Heart right ventricle (tissue), 16 donors: ENCODE measurements at regions not wholly inside any gene's neighbourhood (a gene's known extent, or its start where the extent isn't known, plus 50 kb on each side); places are given as distances from the start of the nearest gene placed in this dataset.

ENCODE experiments used
- ATAC-seq, 8 donors: fragments of 200-7000 bp; cut with Tn5 transposase; one replicate each; pipeline ENCODE4 v1.9.1; 2020; ENCODE audit warnings: mild to moderate bottlenecking in 8 of 8, moderate library complexity in 8 of 8, moderate number of reproducible peaks in 1 of 8
- DNase-seq, 2 donors: peaks; one replicate each; pipeline ENCODE4 v3.0.0-alpha.2; 2020
- H3K27ac ChIP-seq, 10 donors: fragments of 200-600 bp; sonication (generic) in 2 of 10; one replicate each; pipeline versions ENCODE4 v1.5.0 to v1.8.0; 2020 to 2022; ENCODE audit warnings: mild to moderate bottlenecking in 3 of 10
- H3K27me3 ChIP-seq, 7 donors: fragments of 200-600 bp; one replicate each; pipeline ENCODE4 v1.8.0; 2021 to 2022; ENCODE audit warnings: mild to moderate bottlenecking in 2 of 7
- H3K36me3 ChIP-seq, 9 donors: fragments of 200-600 bp; sonication (generic) in 1 of 9; one replicate each; pipeline versions ENCODE4 v1.5.0 to v1.8.0; 2020 to 2022; ENCODE audit warnings: mild to moderate bottlenecking in 2 of 9
- H3K4me1 ChIP-seq, 9 donors: fragments of 200-600 bp; sonication (generic) in 1 of 9; one replicate each; pipeline versions ENCODE4 v1.5.0 to v1.8.0; 2020 to 2022; ENCODE audit warnings: mild to moderate bottlenecking in 4 of 9
- H3K4me3 ChIP-seq, 10 donors: fragments of 200-600 bp; sonication (generic) in 2 of 10; one replicate each; pipeline versions ENCODE4 v1.5.0 to v1.8.0; 2020 to 2022; ENCODE audit warnings: mild to moderate bottlenecking in 7 of 10, moderate library complexity in 2 of 10
- H3K9me3 ChIP-seq, 11 donors: fragments of 200-600 bp in 10 of 11; sonication (generic) in 2 of 11; one replicate each; pipeline versions ENCODE4 v1.5.0 to v1.8.0; 2013 to 2022; ENCODE audit warnings: mild to moderate bottlenecking in 2 of 11, control low read depth in 1 of 11, moderate library complexity in 1 of 11
- WGBS, 2 donors: extraction: QIAGEN DNeasy Blood & Tissue Kit; methylation state at CpG; one replicate each; pipeline ENCODE4 v1.1.7; 2013; ENCODE audit warnings: inconsistent platforms in 1 of 2; 5-methylcytosine and 5-hydroxymethylcytosine counted together
- intact Hi-C, 10 donors: fragments of 100-400 bp; cut with DNase I; formaldehyde crosslinking; loops; one replicate each; pipeline versions ENCODE4 v1.11.1 to v1.14.2; 2022
- TF ChIP-seq, protein P1 (sequence below), 9 donors: fragments of 200-600 bp; sonication (generic) in 2 of 9; IDR thresholded peaks; one replicate each; pipeline versions ENCODE4 v1.5.0 to v1.8.0; 2021 to 2022; ENCODE audit warnings: antibody characterized with exemption in 9 of 9, mild to moderate bottlenecking in 5 of 9, moderate library complexity in 1 of 9
- donor health status: Arrhythmogenic right ventricular cardiomyopathy.
- donor health status: ischemic (EF 13 %, LVEDD 7.1; RV severe dilation, severe dysfunction).
- donor health status: healthy with polysubstance abuse.
- donor health status: DM: no; HTN: yes; CAD: no.
- donor health status: DM: no; HTN: no; CAD: no.
- donor health status: ischemic (EF 25% LVEDD 6.9; RV normal size, moderate dysfunction).
- donor health status: ischemic (EF 25% LVEDD 5.7; RV mildly dilated, moderate dysfunction).
- donor health status: healthy.
- donor health status: DM: yes; HTN: yes; CAD: no.
- donor health status: Ischemic cardiomyopathy.
- donor health status: ischemic (EF 35%, LVEDD 5.7; RV mildly dilated, moderate dysfunction).
- donor health status: nonischemic (EF 11% LVEDD 7.7; RV severe dilation, severe dysfunction).
- donor health status: DM: yes; HTN: yes; CAD: no.
- donor health status: PGD.
- donor health status: ischemic (EF 29% LVEDD 5.4; RV normal size, mild dysfunction).
- donor health status: nonischemic (EF 23%, LVEDD 6.1; RV moderate dilation, normal function).

DNA sequence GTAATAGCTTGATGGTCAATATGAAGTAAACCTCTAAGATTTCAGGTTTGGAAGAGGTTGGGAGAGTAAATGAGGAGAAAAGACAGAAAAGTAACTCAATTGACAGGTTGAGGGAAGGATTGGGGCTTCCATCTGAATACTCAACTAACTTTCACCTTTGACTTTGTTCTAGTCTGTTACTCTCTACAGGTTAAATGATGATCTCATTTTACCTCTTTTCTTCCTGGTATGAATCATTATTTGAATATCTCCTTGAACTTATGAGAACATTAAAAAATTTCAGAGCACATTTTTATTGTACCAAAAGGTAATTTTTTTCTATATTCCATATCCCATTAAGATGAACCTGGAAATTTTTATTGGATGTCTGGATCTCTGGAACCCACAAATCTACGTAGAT lies 87.9 kb upstream of the KCNH8 start:
- Histone ChIP-seq H3K27me3 (no peaks in the 10 kb centered on the region), H3K36me3 (no peaks in the 10 kb centered on the region), H3K4me3 (no peak overlapping the region), H3K27ac (no peak overlapping the region), H3K9me3 (no peaks in the 10 kb centered on the region), H3K4me1 (no peaks in the 10 kb centered on the region)
- DNase-seq (no peak), ATAC-seq (no peak)
- TF ChIP-seq, protein P1, sequence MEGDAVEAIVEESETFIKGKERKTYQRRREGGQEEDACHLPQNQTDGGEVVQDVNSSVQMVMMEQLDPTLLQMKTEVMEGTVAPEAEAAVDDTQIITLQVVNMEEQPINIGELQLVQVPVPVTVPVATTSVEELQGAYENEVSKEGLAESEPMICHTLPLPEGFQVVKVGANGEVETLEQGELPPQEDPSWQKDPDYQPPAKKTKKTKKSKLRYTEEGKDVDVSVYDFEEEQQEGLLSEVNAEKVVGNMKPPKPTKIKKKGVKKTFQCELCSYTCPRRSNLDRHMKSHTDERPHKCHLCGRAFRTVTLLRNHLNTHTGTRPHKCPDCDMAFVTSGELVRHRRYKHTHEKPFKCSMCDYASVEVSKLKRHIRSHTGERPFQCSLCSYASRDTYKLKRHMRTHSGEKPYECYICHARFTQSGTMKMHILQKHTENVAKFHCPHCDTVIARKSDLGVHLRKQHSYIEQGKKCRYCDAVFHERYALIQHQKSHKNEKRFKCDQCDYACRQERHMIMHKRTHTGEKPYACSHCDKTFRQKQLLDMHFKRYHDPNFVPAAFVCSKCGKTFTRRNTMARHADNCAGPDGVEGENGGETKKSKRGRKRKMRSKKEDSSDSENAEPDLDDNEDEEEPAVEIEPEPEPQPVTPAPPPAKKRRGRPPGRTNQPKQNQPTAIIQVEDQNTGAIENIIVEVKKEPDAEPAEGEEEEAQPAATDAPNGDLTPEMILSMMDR (IDR thresholded peaks at IDR 0.05): no peak
- intact Hi-C loops: loop anchor here in 3 of 10 donors (10.0 kb wide), 2 partner anchors 484 to 804 kb away; no protein-coding TSS in a partner anchor
- 76 to 78% methylated on average over 1 of the region's 1 CpG for WGBS, 2 donors

DNA sequence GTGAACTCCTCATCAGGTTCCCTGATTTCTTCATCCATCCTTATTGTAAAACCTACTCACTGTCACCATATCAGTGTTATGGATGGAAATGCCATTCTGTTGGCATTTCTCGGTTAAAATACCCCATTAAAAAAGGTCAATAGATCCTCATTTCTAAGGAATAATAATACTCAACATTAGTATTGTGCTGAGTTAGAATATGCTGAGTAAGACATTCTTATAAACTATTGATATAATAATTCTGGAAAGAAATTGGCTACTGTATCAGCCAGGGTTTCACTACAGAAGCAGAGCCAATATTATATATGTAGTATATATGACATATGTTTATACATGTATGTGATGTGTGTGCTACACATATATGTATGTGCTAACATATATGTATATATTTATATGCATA lies 95.4 kb upstream of the KCNH8 start:
- TF ChIP-seq, protein P1 (IDR thresholded peaks at IDR 0.05): no peak
- ATAC-seq (no peak), DNase-seq (no peak)
- intact Hi-C loops: no loop called here
- Histone ChIP-seq H3K27me3 (no peaks in the 10 kb centered on the region), H3K4me3 (no peak overlapping the region), H3K9me3 (no peaks in the 10 kb centered on the region), H3K4me1 (no peaks in the 10 kb centered on the region), H3K36me3 (no peaks in the 10 kb centered on the region), H3K27ac (no peak overlapping the region)
- WGBS, 2 donors: 79 to 86% methylated on average over 1 of the region's 1 CpG

DNA sequence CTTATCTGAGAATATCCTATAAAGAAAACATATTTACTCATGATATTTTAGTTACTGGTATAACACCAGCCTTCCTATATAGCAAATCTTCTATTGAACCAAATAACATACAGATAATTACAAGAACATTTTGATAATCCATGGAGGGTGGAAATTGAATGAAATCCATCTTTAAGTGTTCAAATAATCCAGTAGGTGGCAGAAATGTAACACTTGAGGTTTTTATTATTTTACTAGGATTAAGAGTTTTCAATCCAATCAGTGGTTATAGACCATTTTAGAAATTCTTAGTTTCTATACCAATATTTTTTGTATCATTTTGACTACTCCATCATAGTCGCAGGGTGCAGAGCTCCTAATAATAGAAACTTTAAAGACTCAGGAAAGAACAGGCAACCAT lies 101.9 kb upstream of the KCNH8 start:
- TF ChIP-seq, protein P1 (IDR thresholded peaks at IDR 0.05): peak in 3 of 9 donors; percentile 16 to 39 (median 31)
- intact Hi-C loops: loop anchor here in 2 of 10 donors (5.0 to 10.0 kb wide), 2 partner anchors 818 to 821 kb away; no protein-coding TSS in a partner anchor
- no peaks in the 10 kb centered on the region for H3K27me3 ChIP-seq
- H3K4me1 ChIP-seq: no peaks in the 10 kb centered on the region
- H3K36me3 ChIP-seq: no peaks in the 10 kb centered on the region
- H3K9me3 ChIP-seq: no peaks in the 10 kb centered on the region
- H3K27ac ChIP-seq: no peak overlapping the region
- no peak overlapping the region for H3K4me3 ChIP-seq
- ATAC-seq (no peak), DNase-seq (no peak)
- WGBS, 2 donors: 54 to 62% methylated on average over 1 of the region's 1 CpG

DNA sequence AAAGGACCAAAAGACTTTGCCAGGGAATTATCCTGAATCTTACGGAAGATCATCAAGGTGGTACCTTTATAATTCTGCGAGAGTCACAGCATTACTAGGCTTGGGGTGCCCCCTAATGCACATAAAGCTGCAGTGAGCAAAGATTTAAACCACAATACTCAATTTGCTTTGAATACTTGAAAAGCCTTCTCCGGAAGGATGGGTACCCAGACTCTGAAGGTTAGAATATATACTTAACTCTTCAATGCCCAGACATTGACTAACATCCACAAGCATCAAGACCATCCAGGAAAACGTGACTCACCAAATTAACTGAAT lies 117.8 kb upstream of the KCNH8 start:
- WGBS, 2 donors: 43 to 50% methylated on average over 4 of the region's 4 CpGs
- H3K36me3 ChIP-seq: no peaks in the 10 kb centered on the region
- no peak overlapping the region for H3K27ac ChIP-seq
- intact Hi-C loops: loop anchor here in 1 of 10 donors (5.0 kb wide), 1 partner anchor 473 kb away; no protein-coding TSS in a partner anchor
- ATAC-seq (no peak), DNase-seq (no peak)
- no peak overlapping the region for H3K4me3 ChIP-seq
- H3K4me1 ChIP-seq: no peaks in the 10 kb centered on the region
- H3K9me3 ChIP-seq: peaks cover 0 to 11% (median 0%) of the 10 kb centered on the region in 11 donors
- TF ChIP-seq, protein P1 (IDR thresholded peaks at IDR 0.05): peak in 6 of 9 donors; percentile 14 to 38 (median 22)
- H3K27me3 ChIP-seq: no peaks in the 10 kb centered on the region
